SK-N-SH treated with all-trans-retinoic acid at 6 μM for 48 hours (cell line): ENCODE measurements at regions not wholly inside any gene's neighbourhood (a gene's known extent, or its start where the extent isn't known, plus 50 kb on each side); places are given as distances from the start of the nearest gene placed in this dataset.

Experiments
- CREB5 ChIP-seq: fragments of 250-450 bp; sonication (Bioruptor Pico); IDR thresholded peaks from 2 replicates; pipeline ENCODE4 v1.5.1; 2020; ENCODE audit warnings: low read depth, mild to moderate bottlenecking, moderate library complexity
- CSDC2 ChIP-seq: fragments of 250-450 bp; sonication (Bioruptor Pico); IDR thresholded peaks from 2 replicates; pipeline ENCODE4 v1.5.0; 2020; ENCODE audit warnings: mild to moderate bottlenecking, moderate library complexity
- CSRNP3 ChIP-seq: fragments of 250-450 bp; sonication (Bioruptor Pico); IDR thresholded peaks from 2 replicates; pipeline ENCODE4 v1.5.1; 2021; ENCODE audit warnings: mild to moderate bottlenecking, moderate library complexity
- PATZ1 ChIP-seq: fragments of 250-450 bp; sonication (Bioruptor Pico); IDR thresholded peaks from 2 replicates; pipeline ENCODE4 v1.8.0; 2020; ENCODE audit warnings: mild to moderate bottlenecking, moderate library complexity, borderline replicate concordance
- RARB ChIP-seq: fragments of 250-450 bp; sonication (Bioruptor Pico); IDR thresholded peaks from 2 replicates; pipeline ENCODE4 v1.8.0; 2021; ENCODE audit warnings: mild to moderate bottlenecking, moderate library complexity
- SNAI2 ChIP-seq: fragments of 250-450 bp; sonication (Bioruptor Pico); IDR thresholded peaks from 2 replicates; pipeline ENCODE4 v1.5.0; 2020; ENCODE audit warnings: mild to moderate bottlenecking, moderate library complexity
- TOX ChIP-seq: fragments of 250-450 bp; sonication (Bioruptor Pico); IDR thresholded peaks from 2 replicates; pipeline ENCODE4 v1.8.0; 2021; ENCODE audit warnings: mild to moderate bottlenecking, moderate library complexity, borderline replicate concordance
- TSHZ2 ChIP-seq: fragments of 250-450 bp; sonication (Bioruptor Pico); IDR thresholded peaks from 2 replicates; pipeline ENCODE4 v1.5.0; 2020; ENCODE audit warnings: mild to moderate bottlenecking, moderate library complexity
- ZC3H10 ChIP-seq: fragments of 250-450 bp; sonication (Bioruptor Pico); IDR thresholded peaks from 2 replicates; pipeline ENCODE4 v1.5.1; 2021; ENCODE audit warnings: mild to moderate bottlenecking, moderate library complexity
- ZFP3 ChIP-seq: fragments of 250-450 bp; sonication (Bioruptor Pico); IDR thresholded peaks from 2 replicates; pipeline ENCODE4 v1.5.0; 2020; ENCODE audit warnings: mild to moderate bottlenecking, moderate library complexity
- ZFP30 ChIP-seq: fragments of 450-650 bp; formaldehyde crosslinking; IDR thresholded peaks from 2 replicates; pipeline ENCODE4 v1.5.0; 2022; ENCODE audit warnings: mild to moderate bottlenecking, moderate library complexity
- ZNF565 ChIP-seq: fragments of 450-650 bp; formaldehyde crosslinking; conservative IDR thresholded peaks from 2 replicates; pipeline ENCODE4 v1.5.0; 2020; ENCODE audit warnings: low read depth, mild to moderate bottlenecking, moderate library complexity
- ZNF8 ChIP-seq: fragments of 450-650 bp; formaldehyde crosslinking; IDR thresholded peaks from 2 replicates; pipeline ENCODE4 v1.5.0; 2020; ENCODE audit warnings: mild to moderate bottlenecking, moderate library complexity

- no peak for TF ChIP-seq SNAI2 (CRISPR knock-in tag)
- TF ChIP-seq CSDC2 = no peak
- no peak for TF ChIP-seq ZC3H10 (CRISPR knock-in tag)
- TF ChIP-seq ZNF565 (CRISPR knock-in tag) = no peak
- TF ChIP-seq PATZ1 (CRISPR knock-in tag) = no peak
- TF ChIP-seq TSHZ2 = no peak
- no peak for TF ChIP-seq TOX (CRISPR knock-in tag)
- no peak for TF ChIP-seq RARB (CRISPR knock-in tag)
- no peak for TF ChIP-seq ZFP30 (CRISPR knock-in tag)
- TF ChIP-seq ZFP3 (CRISPR knock-in tag) = no peak
- TF ChIP-seq CSRNP3 (CRISPR knock-in tag) = no peak
- TF ChIP-seq CREB5 (CRISPR knock-in tag) = no peak
- no peak for TF ChIP-seq ZNF8 (CRISPR knock-in tag)
Observed at GRCh38 chr3:79866162-79866561, 98.4 kb upstream of the ROBO1 start.
